ENCODE measurements at regions not wholly inside any gene's neighbourhood (a gene's known extent, or its start where the extent isn't known, plus 50 kb on each side); places are given as distances from the start of the nearest gene placed in this dataset.

DNA sequence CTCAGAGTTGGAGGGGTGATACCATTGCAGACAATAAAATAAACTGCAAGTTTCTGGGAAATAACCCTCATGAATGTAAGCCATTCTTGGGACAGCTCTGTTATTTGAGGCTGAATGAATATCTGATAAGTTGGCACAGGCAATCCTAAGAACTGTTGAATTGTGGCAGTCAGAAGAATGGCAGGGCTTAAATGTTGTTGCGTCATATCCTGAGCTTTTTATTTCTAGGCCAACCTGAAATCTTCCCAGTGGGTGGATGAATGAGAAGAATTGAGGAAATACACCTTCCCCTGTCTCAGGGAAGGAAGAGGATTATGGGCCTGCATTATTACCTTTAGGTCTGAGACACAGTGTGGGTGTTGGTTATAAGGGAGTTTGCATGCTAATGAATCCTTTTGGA is 64.4 kb upstream of the C4orf54 start:
- TF ChIP-seq CEBPB (IDR thresholded peaks at IDR 0.05) (peak; percentile 90), RAD21 (IDR thresholded peaks at IDR 0.05; ENCODE audit: low read depth) (no peak), TEAD4 (IDR thresholded peaks at IDR 0.05) (no peak), YY1 (IDR thresholded peaks at IDR 0.05; ENCODE audit: low read depth) (no peak), EP300 (IDR thresholded peaks at IDR 0.05; ENCODE audit: borderline replicate concordance) (peak; percentile 21; the same call in 1 of the 2 replicates), CREB1 (IDR thresholded peaks at IDR 0.05; ENCODE audit: low read depth) (no peak), NFIC (IDR thresholded peaks at IDR 0.05) (no peak), EGR1 (IDR thresholded peaks at IDR 0.05) (no peak), TAF1 (IDR thresholded peaks at IDR 0.05; ENCODE audit: low read depth) (no peak)
- TF ChIP-seq, protein P1, sequence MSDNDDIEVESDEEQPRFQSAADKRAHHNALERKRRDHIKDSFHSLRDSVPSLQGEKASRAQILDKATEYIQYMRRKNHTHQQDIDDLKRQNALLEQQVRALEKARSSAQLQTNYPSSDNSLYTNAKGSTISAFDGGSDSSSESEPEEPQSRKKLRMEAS (IDR thresholded peaks at IDR 0.05) = no peak
- TF ChIP-seq, protein P2, sequence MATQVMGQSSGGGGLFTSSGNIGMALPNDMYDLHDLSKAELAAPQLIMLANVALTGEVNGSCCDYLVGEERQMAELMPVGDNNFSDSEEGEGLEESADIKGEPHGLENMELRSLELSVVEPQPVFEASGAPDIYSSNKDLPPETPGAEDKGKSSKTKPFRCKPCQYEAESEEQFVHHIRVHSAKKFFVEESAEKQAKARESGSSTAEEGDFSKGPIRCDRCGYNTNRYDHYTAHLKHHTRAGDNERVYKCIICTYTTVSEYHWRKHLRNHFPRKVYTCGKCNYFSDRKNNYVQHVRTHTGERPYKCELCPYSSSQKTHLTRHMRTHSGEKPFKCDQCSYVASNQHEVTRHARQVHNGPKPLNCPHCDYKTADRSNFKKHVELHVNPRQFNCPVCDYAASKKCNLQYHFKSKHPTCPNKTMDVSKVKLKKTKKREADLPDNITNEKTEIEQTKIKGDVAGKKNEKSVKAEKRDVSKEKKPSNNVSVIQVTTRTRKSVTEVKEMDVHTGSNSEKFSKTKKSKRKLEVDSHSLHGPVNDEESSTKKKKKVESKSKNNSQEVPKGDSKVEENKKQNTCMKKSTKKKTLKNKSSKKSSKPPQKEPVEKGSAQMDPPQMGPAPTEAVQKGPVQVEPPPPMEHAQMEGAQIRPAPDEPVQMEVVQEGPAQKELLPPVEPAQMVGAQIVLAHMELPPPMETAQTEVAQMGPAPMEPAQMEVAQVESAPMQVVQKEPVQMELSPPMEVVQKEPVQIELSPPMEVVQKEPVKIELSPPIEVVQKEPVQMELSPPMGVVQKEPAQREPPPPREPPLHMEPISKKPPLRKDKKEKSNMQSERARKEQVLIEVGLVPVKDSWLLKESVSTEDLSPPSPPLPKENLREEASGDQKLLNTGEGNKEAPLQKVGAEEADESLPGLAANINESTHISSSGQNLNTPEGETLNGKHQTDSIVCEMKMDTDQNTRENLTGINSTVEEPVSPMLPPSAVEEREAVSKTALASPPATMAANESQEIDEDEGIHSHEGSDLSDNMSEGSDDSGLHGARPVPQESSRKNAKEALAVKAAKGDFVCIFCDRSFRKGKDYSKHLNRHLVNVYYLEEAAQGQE (IDR thresholded peaks at IDR 0.05; ENCODE audit: low read depth) = no peak
